NCI-H748 (cell line): ENCODE measurements at regions not wholly inside any gene's neighbourhood (a gene's known extent, or its start where the extent isn't known, plus 50 kb on each side); places are given as distances from the start of the nearest gene placed in this dataset.
"Not testable (repeated sequence)": the region's sequence is repeated elsewhere in the genome, so short reads cannot be mapped to it uniquely, and the experiment has no call there.

ENCODE experiments used
- DNase-seq: peaks from one replicate; lab custom pipeline; 2025; ENCODE audit not compliant: unreplicated experiment; lab: John Stamatoyannopoulos, UW

- DNase-seq, result no peak
Observed at GRCh38 chr22:35475545-35475944, 65.1 kb upstream of the RASD2 start.

- no peak for DNase-seq
Observed at GRCh38 chr22:35476341-35476740, 64.3 kb upstream of the RASD2 start.

- peak; percentile 88 for DNase-seq
Observed at GRCh38 chr22:35477911-35478582, 62.6 kb upstream of the RASD2 start.

GRCh38 chr22:35478633-35479107 is 62.0 kb upstream of the RASD2 start:
- no peak for DNase-seq

GRCh38 chr22:35479359-35479758 is 61.3 kb upstream of the RASD2 start:
- DNase-seq, result no peak

- no peak for DNase-seq
Observed at GRCh38 chr22:35479985-35480550, 60.6 kb upstream of the RASD2 start.

- DNase-seq, result no peak
Observed at GRCh38 chr22:35480627-35481550, 59.7 kb upstream of the RASD2 start.

GRCh38 chr22:35482311-35482710 is 58.3 kb upstream of the RASD2 start:
- no peak for DNase-seq

- no peak for DNase-seq
Observed at GRCh38 chr22:35482974-35483373, 57.7 kb upstream of the RASD2 start.

- no peak for DNase-seq
Observed at GRCh38 chr22:35483730-35484129, 56.9 kb upstream of the RASD2 start.

GRCh38 chr22:35484651-35485556 is 55.7 kb upstream of the RASD2 start:
- no peak for DNase-seq

GRCh38 chr22:35486116-35486631 is 54.5 kb upstream of the RASD2 start:
- no peak for DNase-seq

- DNase-seq, result not testable (repeated sequence)
Observed at GRCh38 chr22:35487623-35488022, 53.0 kb upstream of the RASD2 start.

- peak; percentile 4 for DNase-seq
Observed at GRCh38 chr22:35488513-35488912, 52.1 kb upstream of the RASD2 start.

GRCh38 chr22:35489239-35489638 is 51.4 kb upstream of the RASD2 start:
- no peak for DNase-seq
